ENCODE measurements at regions not wholly inside any gene's neighbourhood (a gene's known extent, or its start where the extent isn't known, plus 50 kb on each side); places are given as distances from the start of the nearest gene placed in this dataset.

GRCh38 chr17:5788266-5788900 is 204.1 kb upstream of the NLRP1 start:
- DNase-seq: no peak

GRCh38 chr17:5789528-5789927 is 205.2 kb upstream of the NLRP1 start:
- no peak for DNase-seq

GRCh38 chr17:5793157-5793556 is 208.8 kb upstream of the NLRP1 start:
- DNase-seq: no peak

- DNase-seq: no peak
These were observed 209.6 kb upstream of the NLRP1 start for GRCh38 chr17:5793899-5794298.

- no peak for DNase-seq
These were observed 210.1 kb upstream of the NLRP1 start for GRCh38 chr17:5794385-5794784.

GRCh38 chr17:5794881-5795506 is 210.7 kb upstream of the NLRP1 start:
- no peak for DNase-seq

- DNase-seq: no peak
These were observed 213.2 kb upstream of the NLRP1 start for GRCh38 chr17:5797447-5798050.

GRCh38 chr17:5798094-5798493 is 213.8 kb upstream of the NLRP1 start:
- no peak for DNase-seq

- DNase-seq: no peak
These were observed 215.8 kb upstream of the NLRP1 start for GRCh38 chr17:5800131-5800530.

- no peak for DNase-seq
These were observed 216.3 kb upstream of the NLRP1 start for GRCh38 chr17:5800646-5801045.

- DNase-seq: no peak
These were observed 219.9 kb upstream of the NLRP1 start for GRCh38 chr17:5804251-5804650.

GRCh38 chr17:5809056-5809455 is 224.7 kb upstream of the NLRP1 start:
- no peak for DNase-seq

GRCh38 chr17:5809580-5810188 is 225.4 kb upstream of the NLRP1 start:
- no peak for DNase-seq

- no peak for DNase-seq
These were observed 228.3 kb upstream of the NLRP1 start for GRCh38 chr17:5812590-5812989.

- DNase-seq: no peak
These were observed 229.0 kb upstream of the NLRP1 start for GRCh38 chr17:5813357-5813756.

GRCh38 chr17:5815396-5815795 is 231.1 kb upstream of the NLRP1 start:
- DNase-seq: no peak

GRCh38 chr17:5816491-5817070 is 232.3 kb upstream of the NLRP1 start:
- no peak for DNase-seq

- no peak for DNase-seq
These were observed 233.4 kb upstream of the NLRP1 start for GRCh38 chr17:5817475-5818395.

GRCh38 chr17:5819396-5819795 is 235.1 kb upstream of the NLRP1 start:
- no peak for DNase-seq

- no peak for DNase-seq
These were observed 235.8 kb upstream of the NLRP1 start for GRCh38 chr17:5819921-5820685.

- no peak for DNase-seq
These were observed 236.6 kb upstream of the NLRP1 start for GRCh38 chr17:5820721-5821456.

Measured in hippocampal formation (tissue), 2 donors.